ENCODE measurements at regions not wholly inside any gene's neighbourhood (a gene's known extent, or its start where the extent isn't known, plus 50 kb on each side); places are given as distances from the start of the nearest gene placed in this dataset.

GRCh38 chr2:15084826-15085489 lies 452.4 kb downstream of the LRATD1 start:
- DNase-seq (ENCODE audit: low spot score), result no peak
- no peak overlapping the region for H3K4me3 Mint-ChIP-seq
- H3K9me3 Mint-ChIP-seq, result peaks cover 5% of the 10 kb centered on the region
- no peak overlapping the region for H3K27ac Mint-ChIP-seq
- no peaks in the 10 kb centered on the region for H3K4me1 Mint-ChIP-seq
- peaks cover 13% of the 10 kb centered on the region for H3K9me2 ChIP-seq (ENCODE audit: insufficient read depth)
- H3K4me3 ChIP-seq, result no peak overlapping the region
- H3K79me2 ChIP-seq (replicated peaks; ENCODE audit: insufficient read depth), result no peaks in the 10 kb centered on the region
- H3K4me1 ChIP-seq (ENCODE audit: insufficient read depth), result no peaks in the 10 kb centered on the region
- H3K4me2 ChIP-seq, result no peak overlapping the region
- no peaks in the 10 kb centered on the region for H4K20me1 ChIP-seq (replicated peaks; ENCODE audit: insufficient read depth)
- no peaks in the 10 kb centered on the region for H3K36me3 ChIP-seq (ENCODE audit: insufficient read depth)
- TF ChIP-seq NANOG (IDR thresholded peaks at IDR 0.05; ENCODE audit: borderline replicate concordance), result no peak
- no peak for TF ChIP-seq STAT1 (IDR thresholded peaks at IDR 0.05; ENCODE audit: unreplicated experiment)
- TF ChIP-seq POLR2AphosphoS5 (IDR thresholded peaks at IDR 0.05; ENCODE audit: low read depth), result no peak
- TF ChIP-seq CREB1 (CRISPR knock-in tag; IDR thresholded peaks at IDR 0.05; ENCODE audit: low read depth), result no peak
- no peak for TF ChIP-seq ZNF331 (CRISPR knock-in tag; IDR thresholded peaks at IDR 0.05; ENCODE audit: low read depth)
- TF ChIP-seq EZH2 (IDR thresholded peaks at IDR 0.05; ENCODE audit: low read depth, unreplicated experiment), result no peak
- TF ChIP-seq ETS1 (IDR thresholded peaks at IDR 0.05), result no peak
- no peak for TF ChIP-seq EZH2phosphoT487 (IDR thresholded peaks at IDR 0.05; ENCODE audit: unreplicated experiment)
- TF ChIP-seq JUNB (IDR thresholded peaks at IDR 0.05; ENCODE audit: unreplicated experiment), result no peak
- TF ChIP-seq ZNF462 (CRISPR knock-in tag; IDR thresholded peaks at IDR 0.05), result no peak
- no peak for TF ChIP-seq REST (IDR thresholded peaks at IDR 0.05; ENCODE audit: unreplicated experiment)
- no peak for TF ChIP-seq ZNF114 (CRISPR knock-in tag; IDR thresholded peaks at IDR 0.05)
- TF ChIP-seq CTCF (conservative IDR thresholded peaks at IDR 0.05; ENCODE audit: low read depth in 2 of 2), result no peak
- no peak overlapping the region for H3K27ac ChIP-seq (ENCODE audit: low read depth)
- no peaks in the 10 kb centered on the region for H3K27me3 ChIP-seq (ENCODE audit: insufficient read depth)
- no peaks in the 10 kb centered on the region for H3F3A ChIP-seq (replicated peaks; ENCODE audit: low read depth)
- H2AFZ ChIP-seq, result no peak overlapping the region
- H3K36me3 Mint-ChIP-seq (ENCODE audit: low read depth), result peaks cover 3% of the 10 kb centered on the region; the same call in 1 of the 3 replicates
- no peak for ATAC-seq
- H3K27me3 Mint-ChIP-seq (ENCODE audit: insufficient read depth, low read depth, poor library complexity), result peaks cover 3% of the 10 kb centered on the region

All from GM23338 (cell line).